ENCODE measurements at regions not wholly inside any gene's neighbourhood (a gene's known extent, or its start where the extent isn't known, plus 50 kb on each side); places are given as distances from the start of the nearest gene placed in this dataset.

GRCh38 chrX:125204681-125205132 is 115.0 kb upstream of the TEX13C start:
- Histone ChIP-seq H3K27ac (ENCODE audit: insufficient read depth, low read length) (no peak overlapping the region), H3K9me3 (ENCODE audit: control insufficient read depth, insufficient read depth, low read depth, low read length) (no peaks in the 10 kb centered on the region), H3K4me2 (ENCODE audit: extremely low read depth, insufficient read depth, low read length) (peak overlapping the region; percentile 35), H3K27me3 (ENCODE audit: control insufficient read depth, insufficient read depth, low read length) (peaks cover 14% of the 10 kb centered on the region), H3K36me3 (ENCODE audit: control insufficient read depth, insufficient read depth, low read length) (no peaks in the 10 kb centered on the region), H2AFZ (ENCODE audit: low read length) (no peak overlapping the region), H3K4me3 (replicated peaks in 1 of 4; ENCODE audit: control extremely low read depth in 1 of 4, insufficient read depth in 1 of 4, low read depth in 3 of 4, low read length in 4 of 4) (peak overlapping the region in 1 of 4 experiments; percentile 42), H3K4me1 (ENCODE audit: control insufficient read depth, extremely low read depth, insufficient read depth, low read length) (no peaks in the 10 kb centered on the region), H4K20me1 (ENCODE audit: control insufficient read depth, extremely low read depth, insufficient read depth, low read length) (no peaks in the 10 kb centered on the region), H3K79me2 (ENCODE audit: control insufficient read depth, insufficient read depth, low read length) (no peaks in the 10 kb centered on the region), H3K9ac (ENCODE audit: insufficient read depth, low read length) (no peak overlapping the region)
- TF ChIP-seq EZH2 (IDR thresholded peaks at IDR 0.05; ENCODE audit: low read length, missing control alignments), result no peak
- TF ChIP-seq CTCF (conservative IDR thresholded peaks at IDR 0.05 in 1 of 2, IDR thresholded peaks at IDR 0.05 in 1 of 2; ENCODE audit: low read depth in 1 of 2, low read length in 2 of 2), result no peak
- DNase-seq (ENCODE audit: low read depth in 2 of 2), result no peak

- no peaks in the 10 kb centered on the region for H3K9me3 ChIP-seq (ENCODE audit: control insufficient read depth, insufficient read depth, low read depth, low read length)
- TF ChIP-seq EZH2 (IDR thresholded peaks at IDR 0.05; ENCODE audit: low read length, missing control alignments) (peak; percentile 31), CTCF (conservative IDR thresholded peaks at IDR 0.05 in 1 of 2, IDR thresholded peaks at IDR 0.05 in 1 of 2; ENCODE audit: low read depth in 1 of 2, low read length in 2 of 2) (no peak)
- H3K27me3 ChIP-seq (ENCODE audit: control insufficient read depth, insufficient read depth, low read length), result peaks cover 14% of the 10 kb centered on the region
- DNase-seq (ENCODE audit: low read depth in 2 of 2), result peak; percentile 0 to 6
- no peak overlapping the region for H3K9ac ChIP-seq (ENCODE audit: insufficient read depth, low read length)
- no peaks in the 10 kb centered on the region for H4K20me1 ChIP-seq (ENCODE audit: control insufficient read depth, extremely low read depth, insufficient read depth, low read length)
- H3K36me3 ChIP-seq (ENCODE audit: control insufficient read depth, insufficient read depth, low read length), result no peaks in the 10 kb centered on the region
- no peaks in the 10 kb centered on the region for H3K79me2 ChIP-seq (ENCODE audit: control insufficient read depth, insufficient read depth, low read length)
- H3K4me1 ChIP-seq (ENCODE audit: control insufficient read depth, extremely low read depth, insufficient read depth, low read length), result no peaks in the 10 kb centered on the region
- H3K4me3 ChIP-seq (replicated peaks in 1 of 4; ENCODE audit: control extremely low read depth in 1 of 4, insufficient read depth in 1 of 4, low read depth in 3 of 4, low read length in 4 of 4), result peak overlapping the region in 1 of 4 experiments; percentile 42
- H3K4me2 ChIP-seq (ENCODE audit: extremely low read depth, insufficient read depth, low read length), result peak overlapping the region; percentile 35
- H2AFZ ChIP-seq (ENCODE audit: low read length), result no peak overlapping the region
- no peak overlapping the region for H3K27ac ChIP-seq (ENCODE audit: insufficient read depth, low read length)
These were observed 114.3 kb upstream of the TEX13C start for GRCh38 chrX:125205133-125205917.

- Histone ChIP-seq H3K79me2 (ENCODE audit: control insufficient read depth, insufficient read depth, low read length) (no peaks in the 10 kb centered on the region), H3K27me3 (ENCODE audit: control insufficient read depth, insufficient read depth, low read length) (peaks cover 14% of the 10 kb centered on the region), H3K4me2 (ENCODE audit: extremely low read depth, insufficient read depth, low read length) (no peak overlapping the region), H2AFZ (ENCODE audit: low read length) (no peak overlapping the region), H3K9ac (ENCODE audit: insufficient read depth, low read length) (no peak overlapping the region), H3K27ac (ENCODE audit: insufficient read depth, low read length) (no peak overlapping the region), H3K4me3 (replicated peaks in 1 of 4; ENCODE audit: control extremely low read depth in 1 of 4, insufficient read depth in 1 of 4, low read depth in 3 of 4, low read length in 4 of 4) (peak overlapping the region in 1 of 4 experiments; percentile 42), H3K4me1 (ENCODE audit: control insufficient read depth, extremely low read depth, insufficient read depth, low read length) (no peaks in the 10 kb centered on the region), H4K20me1 (ENCODE audit: control insufficient read depth, extremely low read depth, insufficient read depth, low read length) (no peaks in the 10 kb centered on the region), H3K36me3 (ENCODE audit: control insufficient read depth, insufficient read depth, low read length) (no peaks in the 10 kb centered on the region), H3K9me3 (ENCODE audit: control insufficient read depth, insufficient read depth, low read depth, low read length) (no peaks in the 10 kb centered on the region)
- DNase-seq (ENCODE audit: low read depth in 2 of 2), result no peak
- TF ChIP-seq CTCF (conservative IDR thresholded peaks at IDR 0.05 in 1 of 2, IDR thresholded peaks at IDR 0.05 in 1 of 2; ENCODE audit: low read depth in 1 of 2, low read length in 2 of 2) (no peak), EZH2 (IDR thresholded peaks at IDR 0.05; ENCODE audit: low read length, missing control alignments) (no peak)
These were observed 113.6 kb upstream of the TEX13C start for GRCh38 chrX:125205918-125206665.

Data from fibroblast of lung (primary cell).